Ishikawa (cell line): ENCODE measurements at regions not wholly inside any gene's neighbourhood (a gene's known extent, or its start where the extent isn't known, plus 50 kb on each side); places are given as distances from the start of the nearest gene placed in this dataset.
A peak's percentile ranks its signal among the peaks of the same experiment; 100 is the strongest.
"Not testable (repeated sequence)": the region's sequence is repeated elsewhere in the genome, so short reads cannot be mapped to it uniquely, and the experiment has no call there.

Source experiments
- CEBPB ChIP-seq: IDR thresholded peaks from 2 replicates; pipeline ENCODE4 v1.6.1; 2012
- CREB1 ChIP-seq: IDR thresholded peaks from 2 replicates; pipeline ENCODE4 v1.6.1; 2012; ENCODE audit warnings: low read depth
- EGR1 ChIP-seq: IDR thresholded peaks from 2 replicates; pipeline ENCODE4 v1.6.1; 2012
- EP300 ChIP-seq: IDR thresholded peaks from 2 replicates; pipeline ENCODE4 v1.6.1; 2012; ENCODE audit warnings: borderline replicate concordance
- MAX ChIP-seq: IDR thresholded peaks from 2 replicates; pipeline ENCODE4 v1.6.1; 2012
- RAD21 ChIP-seq: IDR thresholded peaks from 2 replicates; pipeline ENCODE4 v1.6.1; 2012; ENCODE audit warnings: low read depth
- REST ChIP-seq: IDR thresholded peaks from 2 replicates; pipeline ENCODE4 v1.6.1; 2012; ENCODE audit warnings: low read depth, mild to moderate bottlenecking
- TAF1 ChIP-seq: IDR thresholded peaks from 2 replicates; pipeline ENCODE4 v1.6.1; 2012; ENCODE audit warnings: low read depth, mild to moderate bottlenecking
- TCF12 ChIP-seq: IDR thresholded peaks from 2 replicates; pipeline ENCODE4 v1.6.1; 2012; ENCODE audit warnings: low read depth
- TEAD4 ChIP-seq: IDR thresholded peaks from 2 replicates; pipeline ENCODE4 v1.6.1; 2012
- USF1 ChIP-seq: IDR thresholded peaks from 2 replicates; pipeline ENCODE4 v1.6.1; 2012
- YY1 ChIP-seq: IDR thresholded peaks from 2 replicates; pipeline ENCODE4 v1.6.1; 2012; ENCODE audit warnings: low read depth
- ZBTB7A ChIP-seq: IDR thresholded peaks from 2 replicates; pipeline ENCODE4 v1.6.1; 2012; ENCODE audit warnings: low read depth

DNA sequence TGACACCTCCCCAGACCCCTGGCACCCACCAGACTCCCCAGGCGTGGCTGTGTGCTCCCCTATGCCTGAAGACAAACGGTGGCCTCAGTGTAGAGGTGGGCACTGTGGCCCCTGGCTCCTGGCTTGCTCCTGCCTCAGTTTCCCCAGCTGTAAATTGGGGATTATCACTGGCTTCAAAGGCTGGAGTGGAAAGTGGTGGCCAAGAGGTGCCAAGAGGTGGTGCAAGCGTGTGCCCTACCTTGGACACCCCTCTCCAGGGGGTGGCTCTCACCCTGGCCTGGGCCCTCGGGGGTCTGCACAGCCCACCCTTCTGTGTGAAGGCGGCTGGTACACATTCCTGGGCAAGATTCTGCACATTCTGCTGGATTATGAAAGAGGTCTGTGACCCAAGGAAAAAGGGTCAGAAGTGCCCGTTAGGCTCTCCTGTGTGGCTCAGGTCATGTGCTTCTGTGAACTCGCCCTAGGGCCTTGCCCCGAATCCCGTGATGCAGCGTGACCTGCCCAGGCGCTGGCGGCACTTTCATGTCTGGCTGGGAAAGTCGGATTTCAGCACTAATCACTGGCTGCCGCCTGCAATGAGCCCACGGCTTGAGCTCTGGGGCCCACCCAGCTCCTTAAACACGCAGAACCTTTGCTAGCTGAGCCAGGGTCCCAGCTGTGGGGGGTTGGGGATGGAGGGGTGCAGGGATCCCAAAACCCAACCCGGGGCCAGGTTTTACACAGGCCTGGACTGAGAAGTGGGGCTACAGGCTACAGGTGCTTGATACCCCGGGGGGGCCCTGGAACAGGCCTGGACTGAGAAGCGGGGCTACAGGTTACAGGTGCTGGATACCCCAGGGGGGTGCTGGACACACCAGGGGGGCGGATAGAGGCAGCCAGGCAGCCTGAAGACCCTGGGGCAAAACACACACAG lies 86.8 kb upstream of the METTL9 start:
- TF ChIP-seq TEAD4 (0 out of 2 replicates have a peak, but pooled peaks have one; percentile 7), EP300 (peak; percentile 57), ZBTB7A (peak; percentile 81), USF1 (peak; percentile 72)
- TF ChIP-seq TAF1, RAD21, YY1, CEBPB, EGR1, MAX, TCF12, CREB1, REST: not testable (repeated sequence)
